ENCODE measurements at regions not wholly inside any gene's neighbourhood (a gene's known extent, or its start where the extent isn't known, plus 50 kb on each side); places are given as distances from the start of the nearest gene placed in this dataset.

GRCh38 chrX:121592884-121593283 is 545.5 kb downstream of the GLUD2 start:
- H3K4me3 ChIP-seq = no peak overlapping the region
- DNase-seq = no peak
- 56 to 74% (median 60%) methylated on average over 3 of the region's 3 CpGs for WGBS, 3 donors
- no peaks in the 10 kb centered on the region for H3K27me3 ChIP-seq
- intact Hi-C loops (cut with DNase I) = no loop called here
- no peak overlapping the region for H3K27ac ChIP-seq
- no peaks in the 10 kb centered on the region for H3K4me1 ChIP-seq (ENCODE audit: insufficient read depth)
- TF ChIP-seq EP300 (IDR thresholded peaks at IDR 0.05) (no peak), POLR2A (IDR thresholded peaks at IDR 0.05) (no peak), CTCF (IDR thresholded peaks at IDR 0.05) (no peak)
- no peaks in the 10 kb centered on the region for H3K9me3 ChIP-seq
- no peaks in the 10 kb centered on the region for H3K36me3 ChIP-seq

- intact Hi-C loops (cut with DNase I) = no loop called here
- DNase-seq = no peak
- Histone ChIP-seq H3K9me3 (no peaks in the 10 kb centered on the region), H3K4me3 (no peak overlapping the region), H3K4me1 (ENCODE audit: insufficient read depth) (no peaks in the 10 kb centered on the region), H3K27me3 (no peaks in the 10 kb centered on the region), H3K27ac (no peak overlapping the region), H3K36me3 (no peaks in the 10 kb centered on the region)
- WGBS, 3 donors = 52 to 77% (median 53%) methylated on average over 2 of the region's 2 CpGs
- TF ChIP-seq CTCF (IDR thresholded peaks at IDR 0.05) = no peak
- no peak for TF ChIP-seq POLR2A (IDR thresholded peaks at IDR 0.05)
- no peak for TF ChIP-seq EP300 (IDR thresholded peaks at IDR 0.05)
Measured at GRCh38 chrX:121598356-121598755, 550.9 kb downstream of the GLUD2 start.

GRCh38 chrX:121635141-121635540 is 587.7 kb downstream of the GLUD2 start:
- intact Hi-C loops (cut with DNase I) = no loop called here
- TF ChIP-seq EP300 (IDR thresholded peaks at IDR 0.05) = no peak
- no peak for TF ChIP-seq CTCF (IDR thresholded peaks at IDR 0.05)
- no peak for TF ChIP-seq POLR2A (IDR thresholded peaks at IDR 0.05)
- no peak for DNase-seq

GRCh38 chrX:121639781-121640180 is 592.4 kb downstream of the GLUD2 start:
- Histone ChIP-seq H3K27ac (no peak overlapping the region), H3K27me3 (no peaks in the 10 kb centered on the region), H3K4me3 (no peak overlapping the region), H3K9me3 (no peaks in the 10 kb centered on the region), H3K36me3 (no peaks in the 10 kb centered on the region), H3K4me1 (ENCODE audit: insufficient read depth) (no peaks in the 10 kb centered on the region)
- no peak for DNase-seq
- TF ChIP-seq EP300 (IDR thresholded peaks at IDR 0.05) (no peak), POLR2A (IDR thresholded peaks at IDR 0.05) (no peak), CTCF (IDR thresholded peaks at IDR 0.05) (no peak)
- intact Hi-C loops (cut with DNase I) = no loop called here

More at GRCh38 chrX:121635141-121635540, 587.7 kb downstream of the GLUD2 start:
- Histone ChIP-seq H3K27ac (no peak overlapping the region), H3K9me3 (no peaks in the 10 kb centered on the region), H3K4me1 (ENCODE audit: insufficient read depth) (no peaks in the 10 kb centered on the region), H3K27me3 (no peaks in the 10 kb centered on the region), H3K36me3 (no peaks in the 10 kb centered on the region), H3K4me3 (no peak overlapping the region)
- 64 to 75% (median 70%) methylated on average over 2 of the region's 2 CpGs for WGBS, 3 donors

- TF ChIP-seq EP300 (IDR thresholded peaks at IDR 0.05) (no peak), CTCF (IDR thresholded peaks at IDR 0.05) (no peak), POLR2A (IDR thresholded peaks at IDR 0.05) (no peak)
- Histone ChIP-seq H3K27ac (no peak overlapping the region), H3K4me1 (ENCODE audit: insufficient read depth) (no peaks in the 10 kb centered on the region), H3K27me3 (no peaks in the 10 kb centered on the region), H3K36me3 (no peaks in the 10 kb centered on the region), H3K4me3 (no peak overlapping the region), H3K9me3 (no peaks in the 10 kb centered on the region)
- no peak for DNase-seq
- intact Hi-C loops (cut with DNase I) = no loop called here
- 9 to 19% (median 9%) methylated on average over 2 of the region's 2 CpGs for WGBS, 3 donors
Measured at GRCh38 chrX:121641560-121641959, 594.1 kb downstream of the GLUD2 start.

Measured in ovary (tissue), 7 donors.